Kidney epithelial cell (primary cell): ENCODE measurements at regions not wholly inside any gene's neighbourhood (a gene's known extent, or its start where the extent isn't known, plus 50 kb on each side); places are given as distances from the start of the nearest gene placed in this dataset.

Source experiments
- DNase-seq: peaks from one replicate; pipeline ENCODE4 v3.0.0-alpha.2; 2010; ENCODE audit warnings: low read depth
- H3K27me3 ChIP-seq: 2 replicates; pipeline ENCODE4 v1.6.0; 2011; ENCODE audit warnings: low read length; ENCODE audit not compliant: control insufficient read depth, insufficient read depth
- H3K36me3 ChIP-seq: 2 replicates; pipeline ENCODE4 v1.5.1; 2011; ENCODE audit warnings: low read length; ENCODE audit not compliant: control insufficient read depth, insufficient read depth
- H3K4me3 ChIP-seq: 2 replicates; pipeline ENCODE4 v1.5.1; 2011; ENCODE audit warnings: low read depth, mild to moderate bottlenecking, control low read depth, low read length
- TF ChIP-seq, protein P1 (sequence below): IDR thresholded peaks from 2 replicates; pipeline ENCODE4 v1.5.1; 2011; ENCODE audit warnings: mild to moderate bottlenecking, moderate library complexity, low read length, control low read depth, inconsistent platforms; ENCODE audit not compliant: insufficient read depth, poor library complexity, severe bottlenecking

DNA sequence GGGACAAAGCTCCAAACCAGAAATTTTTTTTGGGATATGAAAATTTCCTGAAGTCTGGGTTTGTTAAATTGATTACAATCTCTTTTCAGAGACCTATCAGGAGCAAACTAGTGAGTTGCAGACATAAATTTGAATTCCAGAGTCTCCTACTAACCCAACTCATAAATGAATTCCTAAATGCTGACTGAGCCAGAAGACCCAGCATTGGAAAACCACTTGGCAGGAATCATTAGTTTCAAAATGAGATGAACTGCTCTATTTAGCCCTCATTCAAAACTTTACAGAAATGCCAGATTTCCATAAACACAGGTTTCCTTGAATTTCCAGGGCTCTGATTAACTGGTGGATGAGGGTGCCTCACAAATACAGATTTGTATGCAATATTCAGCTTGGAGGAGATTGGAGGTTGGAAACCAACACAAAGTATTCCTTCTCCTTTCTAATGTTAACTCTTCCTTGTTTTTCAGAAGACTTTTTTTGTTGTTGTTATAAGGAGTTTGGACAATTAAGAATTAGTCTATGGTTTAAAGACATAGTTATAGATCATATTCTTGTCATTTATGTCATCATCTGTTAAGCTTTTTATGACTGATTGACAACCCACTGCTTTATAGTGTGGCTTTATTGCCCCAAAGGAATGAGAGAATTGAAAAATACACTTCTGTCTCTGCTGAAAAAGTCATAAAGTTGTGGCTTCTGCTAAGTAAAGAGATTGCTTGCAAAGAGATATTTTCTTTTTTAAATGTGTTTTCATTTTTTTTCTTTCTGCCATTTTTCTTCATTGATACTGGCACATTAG is 222.8 kb downstream of the HLX start:
- Histone ChIP-seq H3K27me3 (no peaks in the 10 kb centered on the region), H3K4me3 (no peak overlapping the region), H3K36me3 (no peaks in the 10 kb centered on the region)
- TF ChIP-seq, protein P1, sequence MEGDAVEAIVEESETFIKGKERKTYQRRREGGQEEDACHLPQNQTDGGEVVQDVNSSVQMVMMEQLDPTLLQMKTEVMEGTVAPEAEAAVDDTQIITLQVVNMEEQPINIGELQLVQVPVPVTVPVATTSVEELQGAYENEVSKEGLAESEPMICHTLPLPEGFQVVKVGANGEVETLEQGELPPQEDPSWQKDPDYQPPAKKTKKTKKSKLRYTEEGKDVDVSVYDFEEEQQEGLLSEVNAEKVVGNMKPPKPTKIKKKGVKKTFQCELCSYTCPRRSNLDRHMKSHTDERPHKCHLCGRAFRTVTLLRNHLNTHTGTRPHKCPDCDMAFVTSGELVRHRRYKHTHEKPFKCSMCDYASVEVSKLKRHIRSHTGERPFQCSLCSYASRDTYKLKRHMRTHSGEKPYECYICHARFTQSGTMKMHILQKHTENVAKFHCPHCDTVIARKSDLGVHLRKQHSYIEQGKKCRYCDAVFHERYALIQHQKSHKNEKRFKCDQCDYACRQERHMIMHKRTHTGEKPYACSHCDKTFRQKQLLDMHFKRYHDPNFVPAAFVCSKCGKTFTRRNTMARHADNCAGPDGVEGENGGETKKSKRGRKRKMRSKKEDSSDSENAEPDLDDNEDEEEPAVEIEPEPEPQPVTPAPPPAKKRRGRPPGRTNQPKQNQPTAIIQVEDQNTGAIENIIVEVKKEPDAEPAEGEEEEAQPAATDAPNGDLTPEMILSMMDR = no peak
- DNase-seq = peak; percentile 34

DNA sequence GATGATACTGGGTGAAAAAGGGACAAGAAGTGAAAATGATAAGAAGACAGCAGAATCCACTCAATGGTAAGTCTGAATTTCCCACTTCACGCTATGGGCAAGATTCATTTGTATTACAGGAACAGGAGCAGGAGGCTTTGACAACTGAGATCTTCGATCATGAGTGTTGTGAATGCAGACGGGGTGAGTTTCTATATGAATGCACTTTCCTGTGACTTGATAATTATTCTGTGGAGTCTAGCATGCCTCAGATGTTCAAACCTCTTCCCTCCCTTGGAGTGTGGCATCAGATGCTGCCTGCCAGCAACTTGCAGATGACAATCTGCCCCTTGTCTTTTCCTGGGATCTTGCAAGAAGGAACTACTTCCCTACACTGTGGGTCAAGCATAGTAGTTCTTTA is 225.4 kb downstream of the HLX start:
- TF ChIP-seq, protein P1 = no peak
- Histone ChIP-seq H3K27me3 (no peaks in the 10 kb centered on the region), H3K4me3 (no peak overlapping the region), H3K36me3 (no peaks in the 10 kb centered on the region)
- DNase-seq = no peak

DNA sequence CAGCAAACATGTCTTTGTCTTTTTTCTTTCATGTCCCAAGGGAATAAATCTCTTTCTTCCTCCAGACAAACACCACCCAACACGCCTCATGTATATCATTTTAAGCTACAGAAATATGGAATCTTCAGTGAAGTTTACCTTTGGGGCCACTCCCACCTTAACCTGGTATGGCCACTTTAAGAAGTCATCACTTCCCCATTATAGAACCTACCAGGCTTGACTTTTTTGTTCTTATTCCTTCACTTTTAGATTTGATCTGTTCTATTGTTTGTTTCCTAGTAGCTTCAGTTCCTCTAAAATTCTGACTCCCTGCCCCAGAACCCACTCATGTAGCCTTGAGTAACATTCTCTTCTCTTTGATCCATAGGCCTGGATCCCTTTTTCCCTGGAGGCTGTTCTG is 226.3 kb downstream of the HLX start:
- Histone ChIP-seq H3K4me3 (no peak overlapping the region), H3K27me3 (no peaks in the 10 kb centered on the region), H3K36me3 (no peaks in the 10 kb centered on the region)
- no peak for DNase-seq
- TF ChIP-seq, protein P1 = no peak

DNA sequence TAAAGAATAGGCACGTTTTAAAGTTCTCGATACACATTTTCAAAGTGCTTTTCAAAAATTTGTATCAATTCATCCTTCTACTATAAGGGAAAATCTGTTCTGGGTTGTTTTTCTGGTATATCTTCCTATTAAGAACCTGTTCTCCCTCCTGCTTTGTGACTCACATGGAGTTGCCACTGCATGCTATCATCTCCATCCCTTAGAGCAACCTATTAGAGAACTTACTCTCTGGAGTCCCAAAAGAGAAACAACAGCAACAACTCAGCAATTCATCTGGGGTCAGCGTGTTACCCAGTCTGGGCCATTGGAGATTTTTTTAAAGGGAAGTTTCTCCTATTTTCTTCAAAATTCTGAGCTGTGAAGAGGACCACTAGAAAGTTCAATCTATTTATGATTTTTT is 227.4 kb downstream of the HLX start:
- no peaks in the 10 kb centered on the region for H3K27me3 ChIP-seq
- TF ChIP-seq, protein P1 = no peak
- H3K4me3 ChIP-seq = no peak overlapping the region
- DNase-seq = no peak
- H3K36me3 ChIP-seq = no peaks in the 10 kb centered on the region

DNA sequence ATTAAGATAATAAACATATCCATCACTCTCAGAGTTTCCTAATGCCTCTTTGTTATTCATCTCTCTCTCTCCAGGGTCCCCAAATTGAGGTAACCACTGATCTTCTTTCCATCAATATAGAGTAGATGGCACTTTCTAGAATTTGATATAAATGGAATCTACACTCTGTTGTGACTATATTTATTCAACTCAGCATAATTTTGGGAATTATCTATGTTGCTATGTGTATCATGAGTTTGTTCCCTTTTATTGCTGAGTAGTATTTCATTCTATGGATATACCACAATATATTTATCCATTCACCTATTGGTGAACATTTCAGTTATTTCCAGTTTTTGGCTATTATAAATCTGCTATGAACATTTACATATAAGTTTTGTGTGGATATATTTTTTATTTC is 230.7 kb downstream of the HLX start:
- H3K27me3 ChIP-seq = no peaks in the 10 kb centered on the region
- H3K36me3 ChIP-seq = no peaks in the 10 kb centered on the region
- no peak overlapping the region for H3K4me3 ChIP-seq
- DNase-seq = no peak
- TF ChIP-seq, protein P1 = no peak

DNA sequence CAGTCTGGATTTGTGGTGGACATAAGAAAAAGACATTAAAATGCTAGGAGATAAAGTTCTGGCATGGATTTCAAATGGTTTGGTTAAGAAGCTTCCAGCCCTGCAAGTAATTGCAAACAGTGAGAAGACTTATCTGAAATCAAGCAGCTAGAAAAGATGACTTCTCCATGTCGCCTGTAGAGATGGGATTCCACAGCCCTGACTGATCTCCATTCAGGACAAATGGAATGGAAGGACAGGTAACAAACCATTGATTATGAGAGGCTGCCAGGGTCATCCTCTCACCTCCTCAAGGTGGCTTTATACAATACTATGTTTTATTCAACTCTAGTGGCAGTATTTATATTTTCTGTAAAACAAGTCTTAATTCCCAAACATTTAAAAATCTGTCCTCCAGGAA is 237.9 kb downstream of the HLX start:
- TF ChIP-seq, protein P1 = no peak
- Histone ChIP-seq H3K36me3 (no peaks in the 10 kb centered on the region), H3K27me3 (no peaks in the 10 kb centered on the region), H3K4me3 (no peak overlapping the region)
- no peak for DNase-seq
